Erythroblast (primary cell): ENCODE measurements at regions not wholly inside any gene's neighbourhood (a gene's known extent, or its start where the extent isn't known, plus 50 kb on each side); places are given as distances from the start of the nearest gene placed in this dataset.

Experiments
- GATA1 ChIP-seq: IDR thresholded peaks from 2 replicates; pipeline ENCODE4 v1.6.1; 2011; ENCODE audit warnings: low read depth, mild to moderate bottlenecking, control low read depth, low read length, moderate library complexity
- POLR2A ChIP-seq: IDR thresholded peaks from 2 replicates; pipeline ENCODE4 v1.6.1; 2011; ENCODE audit warnings: mild to moderate bottlenecking, low read length

DNA sequence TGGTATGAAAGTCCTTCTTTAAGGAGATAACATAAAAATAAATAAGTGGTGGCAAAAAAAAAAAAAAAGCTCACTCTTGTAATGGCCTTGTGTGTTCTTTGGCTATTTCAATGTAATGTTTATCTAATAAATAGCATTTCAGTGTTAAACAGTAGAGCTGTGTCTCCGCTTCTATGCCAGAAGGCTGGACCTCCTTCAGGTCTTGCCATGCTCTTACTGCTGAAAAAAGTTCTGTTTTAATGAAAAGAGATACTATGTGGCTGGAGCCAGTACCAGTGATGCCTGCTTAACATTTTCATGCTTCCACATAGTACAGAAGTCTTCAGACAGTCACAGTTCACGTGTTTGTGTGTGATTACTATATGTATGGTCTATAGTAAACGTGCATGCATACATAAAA is 74.1 kb upstream of the PRICKLE1 start:
- TF ChIP-seq POLR2A (no peak), GATA1 (no peak)
